ENCODE measurements at regions not wholly inside any gene's neighbourhood (a gene's known extent, or its start where the extent isn't known, plus 50 kb on each side); places are given as distances from the start of the nearest gene placed in this dataset.

DNA sequence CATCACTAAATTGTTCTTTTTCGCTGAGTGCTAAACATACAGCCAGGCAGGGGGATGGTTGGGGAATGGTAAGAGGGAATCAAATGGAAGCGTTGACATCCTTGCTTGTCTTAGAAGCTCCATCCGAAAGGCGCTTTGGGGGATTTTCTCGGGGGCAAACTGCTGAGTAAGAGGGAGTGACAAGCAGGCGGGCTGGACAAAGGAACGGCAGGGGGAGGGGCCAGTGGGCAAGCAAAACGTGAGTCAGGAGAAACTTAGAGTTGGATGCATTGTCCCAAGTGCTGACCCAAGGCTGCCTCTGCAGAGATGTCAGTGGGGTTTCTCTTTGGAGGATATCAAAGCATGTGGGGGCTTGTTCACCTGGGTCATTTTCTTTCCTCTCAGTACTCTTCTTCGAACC is 480.5 kb downstream of the VRK1 start (continued):
- TF ChIP-seq, protein P1, sequence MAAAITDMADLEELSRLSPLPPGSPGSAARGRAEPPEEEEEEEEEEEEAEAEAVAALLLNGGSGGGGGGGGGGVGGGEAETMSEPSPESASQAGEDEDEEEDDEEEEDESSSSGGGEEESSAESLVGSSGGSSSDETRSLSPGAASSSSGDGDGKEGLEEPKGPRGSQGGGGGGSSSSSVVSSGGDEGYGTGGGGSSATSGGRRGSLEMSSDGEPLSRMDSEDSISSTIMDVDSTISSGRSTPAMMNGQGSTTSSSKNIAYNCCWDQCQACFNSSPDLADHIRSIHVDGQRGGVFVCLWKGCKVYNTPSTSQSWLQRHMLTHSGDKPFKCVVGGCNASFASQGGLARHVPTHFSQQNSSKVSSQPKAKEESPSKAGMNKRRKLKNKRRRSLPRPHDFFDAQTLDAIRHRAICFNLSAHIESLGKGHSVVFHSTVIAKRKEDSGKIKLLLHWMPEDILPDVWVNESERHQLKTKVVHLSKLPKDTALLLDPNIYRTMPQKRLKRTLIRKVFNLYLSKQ (tag by site-specific recombination; IDR thresholded peaks at IDR 0.05; ENCODE audit: borderline replicate concordance), result no peak
- TF ChIP-seq ZNF140 (tag by site-specific recombination; IDR thresholded peaks at IDR 0.05) (no peak), ZNF292 (tag by site-specific recombination; IDR thresholded peaks at IDR 0.05; ENCODE audit: borderline replicate concordance, low read depth) (no peak), YY2 (tag by site-specific recombination; IDR thresholded peaks at IDR 0.05) (no peak), ZNF521 (tag by site-specific recombination; IDR thresholded peaks at IDR 0.05) (no peak), ZNF324 (tag by site-specific recombination; IDR thresholded peaks at IDR 0.05) (no peak), ZNF16 (tag by site-specific recombination; IDR thresholded peaks at IDR 0.05; ENCODE audit: low read depth) (no peak), ZNF223 (tag by site-specific recombination; IDR thresholded peaks at IDR 0.05) (no peak)
- TF ChIP-seq, protein P2, sequence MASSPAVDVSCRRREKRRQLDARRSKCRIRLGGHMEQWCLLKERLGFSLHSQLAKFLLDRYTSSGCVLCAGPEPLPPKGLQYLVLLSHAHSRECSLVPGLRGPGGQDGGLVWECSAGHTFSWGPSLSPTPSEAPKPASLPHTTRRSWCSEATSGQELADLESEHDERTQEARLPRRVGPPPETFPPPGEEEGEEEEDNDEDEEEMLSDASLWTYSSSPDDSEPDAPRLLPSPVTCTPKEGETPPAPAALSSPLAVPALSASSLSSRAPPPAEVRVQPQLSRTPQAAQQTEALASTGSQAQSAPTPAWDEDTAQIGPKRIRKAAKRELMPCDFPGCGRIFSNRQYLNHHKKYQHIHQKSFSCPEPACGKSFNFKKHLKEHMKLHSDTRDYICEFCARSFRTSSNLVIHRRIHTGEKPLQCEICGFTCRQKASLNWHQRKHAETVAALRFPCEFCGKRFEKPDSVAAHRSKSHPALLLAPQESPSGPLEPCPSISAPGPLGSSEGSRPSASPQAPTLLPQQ (tag by site-specific recombination; IDR thresholded peaks at IDR 0.05), result no peak

DNA sequence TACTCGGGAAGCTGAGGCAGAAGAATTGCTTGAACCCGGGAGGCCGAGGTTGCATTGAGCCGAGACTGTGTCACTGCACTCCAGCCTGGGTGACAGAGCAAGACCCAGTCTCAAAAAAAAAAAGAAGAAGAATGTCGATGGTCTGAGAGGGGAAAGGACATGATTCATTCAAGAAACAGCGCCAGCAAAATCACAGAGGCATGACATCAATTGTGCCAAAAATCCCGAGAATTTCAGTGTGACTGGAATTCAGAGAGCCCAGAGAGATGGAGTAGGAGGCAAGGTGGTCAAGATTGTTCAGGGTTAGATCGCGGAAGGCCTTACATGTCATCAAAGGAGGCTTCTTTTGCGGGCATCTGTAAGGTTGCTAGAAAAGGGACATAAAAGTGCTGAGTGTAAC is 483.3 kb downstream of the VRK1 start:
- TF ChIP-seq ZNF37A (tag by site-specific recombination; IDR thresholded peaks at IDR 0.05) (no peak), ZEB2 (tag by site-specific recombination; IDR thresholded peaks at IDR 0.05) (no peak), ZNF623 (tag by site-specific recombination; IDR thresholded peaks at IDR 0.05) (no peak), ZNF785 (tag by site-specific recombination; IDR thresholded peaks at IDR 0.05) (no peak), SALL2 (tag by site-specific recombination; IDR thresholded peaks at IDR 0.05; ENCODE audit: borderline replicate concordance) (no peak), ZNF426 (tag by site-specific recombination; IDR thresholded peaks at IDR 0.05) (no peak), ZNF555 (tag by site-specific recombination; conservative IDR thresholded peaks at IDR 0.05) (no peak), ZNF610 (tag by site-specific recombination; IDR thresholded peaks at IDR 0.05; ENCODE audit: borderline replicate concordance) (no peak), ZNF350 (tag by site-specific recombination; IDR thresholded peaks at IDR 0.05) (no peak), ZNF24 (tag by site-specific recombination; IDR thresholded peaks at IDR 0.05) (no peak)
- TF ChIP-seq, protein P3, sequence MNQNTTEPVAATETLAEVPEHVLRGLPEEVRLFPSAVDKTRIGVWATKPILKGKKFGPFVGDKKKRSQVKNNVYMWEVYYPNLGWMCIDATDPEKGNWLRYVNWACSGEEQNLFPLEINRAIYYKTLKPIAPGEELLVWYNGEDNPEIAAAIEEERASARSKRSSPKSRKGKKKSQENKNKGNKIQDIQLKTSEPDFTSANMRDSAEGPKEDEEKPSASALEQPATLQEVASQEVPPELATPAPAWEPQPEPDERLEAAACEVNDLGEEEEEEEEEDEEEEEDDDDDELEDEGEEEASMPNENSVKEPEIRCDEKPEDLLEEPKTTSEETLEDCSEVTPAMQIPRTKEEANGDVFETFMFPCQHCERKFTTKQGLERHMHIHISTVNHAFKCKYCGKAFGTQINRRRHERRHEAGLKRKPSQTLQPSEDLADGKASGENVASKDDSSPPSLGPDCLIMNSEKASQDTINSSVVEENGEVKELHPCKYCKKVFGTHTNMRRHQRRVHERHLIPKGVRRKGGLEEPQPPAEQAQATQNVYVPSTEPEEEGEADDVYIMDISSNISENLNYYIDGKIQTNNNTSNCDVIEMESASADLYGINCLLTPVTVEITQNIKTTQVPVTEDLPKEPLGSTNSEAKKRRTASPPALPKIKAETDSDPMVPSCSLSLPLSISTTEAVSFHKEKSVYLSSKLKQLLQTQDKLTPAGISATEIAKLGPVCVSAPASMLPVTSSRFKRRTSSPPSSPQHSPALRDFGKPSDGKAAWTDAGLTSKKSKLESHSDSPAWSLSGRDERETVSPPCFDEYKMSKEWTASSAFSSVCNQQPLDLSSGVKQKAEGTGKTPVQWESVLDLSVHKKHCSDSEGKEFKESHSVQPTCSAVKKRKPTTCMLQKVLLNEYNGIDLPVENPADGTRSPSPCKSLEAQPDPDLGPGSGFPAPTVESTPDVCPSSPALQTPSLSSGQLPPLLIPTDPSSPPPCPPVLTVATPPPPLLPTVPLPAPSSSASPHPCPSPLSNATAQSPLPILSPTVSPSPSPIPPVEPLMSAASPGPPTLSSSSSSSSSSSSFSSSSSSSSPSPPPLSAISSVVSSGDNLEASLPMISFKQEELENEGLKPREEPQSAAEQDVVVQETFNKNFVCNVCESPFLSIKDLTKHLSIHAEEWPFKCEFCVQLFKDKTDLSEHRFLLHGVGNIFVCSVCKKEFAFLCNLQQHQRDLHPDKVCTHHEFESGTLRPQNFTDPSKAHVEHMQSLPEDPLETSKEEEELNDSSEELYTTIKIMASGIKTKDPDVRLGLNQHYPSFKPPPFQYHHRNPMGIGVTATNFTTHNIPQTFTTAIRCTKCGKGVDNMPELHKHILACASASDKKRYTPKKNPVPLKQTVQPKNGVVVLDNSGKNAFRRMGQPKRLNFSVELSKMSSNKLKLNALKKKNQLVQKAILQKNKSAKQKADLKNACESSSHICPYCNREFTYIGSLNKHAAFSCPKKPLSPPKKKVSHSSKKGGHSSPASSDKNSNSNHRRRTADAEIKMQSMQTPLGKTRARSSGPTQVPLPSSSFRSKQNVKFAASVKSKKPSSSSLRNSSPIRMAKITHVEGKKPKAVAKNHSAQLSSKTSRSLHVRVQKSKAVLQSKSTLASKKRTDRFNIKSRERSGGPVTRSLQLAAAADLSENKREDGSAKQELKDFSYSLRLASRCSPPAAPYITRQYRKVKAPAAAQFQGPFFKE (tag by site-specific recombination; IDR thresholded peaks at IDR 0.05; ENCODE audit: borderline replicate concordance), result no peak
- TF ChIP-seq, protein P4, sequence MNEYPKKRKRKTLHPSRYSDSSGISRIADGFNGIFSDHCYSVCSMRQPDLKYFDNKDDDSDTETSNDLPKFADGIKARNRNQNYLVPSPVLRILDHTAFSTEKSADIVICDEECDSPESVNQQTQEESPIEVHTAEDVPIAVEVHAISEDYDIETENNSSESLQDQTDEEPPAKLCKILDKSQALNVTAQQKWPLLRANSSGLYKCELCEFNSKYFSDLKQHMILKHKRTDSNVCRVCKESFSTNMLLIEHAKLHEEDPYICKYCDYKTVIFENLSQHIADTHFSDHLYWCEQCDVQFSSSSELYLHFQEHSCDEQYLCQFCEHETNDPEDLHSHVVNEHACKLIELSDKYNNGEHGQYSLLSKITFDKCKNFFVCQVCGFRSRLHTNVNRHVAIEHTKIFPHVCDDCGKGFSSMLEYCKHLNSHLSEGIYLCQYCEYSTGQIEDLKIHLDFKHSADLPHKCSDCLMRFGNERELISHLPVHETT (tag by site-specific recombination; IDR thresholded peaks at IDR 0.05), result no peak
- CTCF ChIA-PET, result no interaction called here
- no peaks in the 10 kb centered on the region for H3K36me3 ChIP-seq (ENCODE audit: control insufficient read depth in 2 of 2, insufficient read depth in 1 of 2, low read length in 2 of 2)
- no peaks in the 10 kb centered on the region for H3K9me3 ChIP-seq (ENCODE audit: control insufficient read depth, insufficient read depth, low read depth, low read length)
- H3K4me3 ChIP-seq (ENCODE audit: low read depth, low read length), result no peak overlapping the region
- POLR2A ChIA-PET, result no interaction called here
- H3K27ac ChIP-seq (ENCODE audit: extremely low read depth, low read depth, low read length), result no peak overlapping the region
- H3K4me1 ChIP-seq (ENCODE audit: control insufficient read depth, insufficient read depth, low read length), result no peaks in the 10 kb centered on the region
